ENCODE measurements at regions not wholly inside any gene's neighbourhood (a gene's known extent, or its start where the extent isn't known, plus 50 kb on each side); places are given as distances from the start of the nearest gene placed in this dataset.
"Not testable (repeated sequence)": the region's sequence is repeated elsewhere in the genome, so short reads cannot be mapped to it uniquely, and the experiment has no call there.

DNA sequence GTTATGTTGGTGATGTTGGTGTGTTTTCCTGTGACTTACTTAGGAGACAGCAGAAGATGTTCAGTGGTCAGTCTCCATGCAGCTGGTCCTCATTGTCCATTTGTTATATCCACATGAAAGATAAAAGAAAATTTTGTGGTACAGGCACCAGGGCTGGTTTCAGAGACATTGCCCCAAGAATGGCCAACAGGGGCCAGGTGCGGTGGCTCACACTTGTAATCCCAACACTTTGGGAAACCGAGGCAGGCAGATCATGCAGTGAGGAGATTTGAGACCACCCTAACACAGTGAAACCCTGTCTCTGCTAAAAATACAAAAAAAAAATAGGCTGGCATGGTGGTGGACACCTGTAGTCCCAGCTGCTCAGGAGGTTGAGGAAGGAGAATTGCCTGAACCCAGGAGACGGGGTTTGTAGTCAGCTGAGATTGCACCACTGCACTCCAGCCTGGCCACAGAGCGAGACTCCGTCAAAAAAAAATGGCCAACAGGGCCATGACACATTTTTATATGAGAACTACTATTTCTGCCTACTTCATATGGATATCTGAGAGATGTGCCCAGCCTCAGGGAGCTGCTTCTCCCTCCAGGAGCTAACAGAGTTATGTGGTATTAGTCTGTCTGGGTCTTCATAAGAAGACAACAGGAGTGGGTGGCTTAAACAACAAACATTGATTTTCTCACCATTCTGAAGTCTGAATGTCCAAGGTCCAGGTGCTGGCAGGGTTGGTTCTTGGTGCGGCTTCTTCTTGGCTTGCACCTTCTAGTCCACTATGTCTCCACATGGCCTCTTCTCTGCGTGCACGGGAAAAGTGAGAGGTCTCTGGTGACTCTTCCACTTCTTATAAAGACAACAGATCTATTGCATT, 821.7 kb downstream of the TMEM121 start:
- DNase-seq: no peak

DNA sequence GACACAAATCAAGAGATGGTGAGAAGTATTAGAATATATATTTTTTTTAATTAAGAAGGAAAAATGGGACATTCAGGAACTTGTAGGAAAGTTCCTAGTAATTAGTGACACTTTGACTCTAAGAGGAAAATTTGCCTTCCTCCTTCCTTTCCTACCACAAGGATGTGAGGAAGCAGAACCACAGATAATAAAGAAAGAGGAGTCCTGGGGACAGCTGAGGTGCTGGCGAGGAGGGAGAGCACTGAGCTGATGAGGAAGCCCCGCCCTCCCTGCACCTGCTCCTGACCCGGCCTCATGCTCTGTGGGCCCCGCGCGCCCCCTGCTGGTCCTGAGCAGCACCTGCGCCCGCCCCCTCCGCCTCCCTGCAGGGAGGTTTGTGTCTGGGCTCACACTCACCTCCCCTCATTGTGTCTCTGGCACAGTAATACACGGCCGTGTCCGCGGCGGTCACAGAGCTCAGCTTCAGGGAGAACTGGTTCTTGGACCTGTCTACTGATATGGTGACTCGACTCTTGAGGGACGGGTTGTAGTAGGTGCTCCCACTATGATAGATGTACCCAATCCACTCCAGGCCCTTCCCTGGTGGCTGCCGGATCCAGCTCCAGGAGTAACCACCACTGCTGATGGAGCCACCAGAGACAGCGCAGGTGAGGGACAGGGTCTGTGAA, 822.6 kb downstream of the TMEM121 start:
- DNase-seq: not testable (repeated sequence)

DNA sequence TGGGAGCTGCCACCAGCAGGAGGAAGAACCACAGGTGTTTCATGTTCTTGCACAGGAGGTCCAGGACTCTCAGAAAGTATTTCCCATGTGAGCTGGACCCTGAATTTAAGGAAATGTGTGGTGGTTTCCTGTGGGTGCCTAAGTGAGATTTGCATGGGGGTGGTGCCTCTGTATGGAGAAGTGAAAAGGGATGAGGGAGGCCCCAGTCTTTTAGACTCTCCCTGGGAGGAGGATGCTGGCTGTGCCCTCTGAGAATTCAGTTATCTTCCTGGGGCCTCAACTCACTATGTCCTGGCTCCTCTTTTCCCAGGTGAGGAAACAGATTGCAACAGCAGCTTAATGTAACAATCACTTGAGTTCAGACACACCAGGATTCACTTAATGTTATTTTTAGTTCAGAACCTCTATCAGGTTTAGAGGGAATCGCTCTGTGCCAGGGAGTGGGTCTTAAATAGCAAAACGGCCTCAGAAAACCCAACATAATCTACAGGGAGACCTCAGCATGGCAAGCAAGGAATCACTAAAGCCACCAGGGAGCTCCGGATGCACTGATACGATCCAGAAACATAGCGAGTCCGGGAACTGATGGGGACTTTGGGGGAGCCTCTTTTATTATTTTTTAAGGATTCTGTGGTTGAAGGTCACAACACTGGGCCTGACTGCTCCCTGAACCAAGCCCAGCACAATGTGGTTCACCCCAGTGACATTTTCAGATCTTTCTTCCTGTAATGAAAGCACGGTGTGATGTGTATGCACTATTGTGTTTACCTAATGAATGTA, 823.5 kb downstream of the TMEM121 start:
- not testable (repeated sequence) for DNase-seq

DNA sequence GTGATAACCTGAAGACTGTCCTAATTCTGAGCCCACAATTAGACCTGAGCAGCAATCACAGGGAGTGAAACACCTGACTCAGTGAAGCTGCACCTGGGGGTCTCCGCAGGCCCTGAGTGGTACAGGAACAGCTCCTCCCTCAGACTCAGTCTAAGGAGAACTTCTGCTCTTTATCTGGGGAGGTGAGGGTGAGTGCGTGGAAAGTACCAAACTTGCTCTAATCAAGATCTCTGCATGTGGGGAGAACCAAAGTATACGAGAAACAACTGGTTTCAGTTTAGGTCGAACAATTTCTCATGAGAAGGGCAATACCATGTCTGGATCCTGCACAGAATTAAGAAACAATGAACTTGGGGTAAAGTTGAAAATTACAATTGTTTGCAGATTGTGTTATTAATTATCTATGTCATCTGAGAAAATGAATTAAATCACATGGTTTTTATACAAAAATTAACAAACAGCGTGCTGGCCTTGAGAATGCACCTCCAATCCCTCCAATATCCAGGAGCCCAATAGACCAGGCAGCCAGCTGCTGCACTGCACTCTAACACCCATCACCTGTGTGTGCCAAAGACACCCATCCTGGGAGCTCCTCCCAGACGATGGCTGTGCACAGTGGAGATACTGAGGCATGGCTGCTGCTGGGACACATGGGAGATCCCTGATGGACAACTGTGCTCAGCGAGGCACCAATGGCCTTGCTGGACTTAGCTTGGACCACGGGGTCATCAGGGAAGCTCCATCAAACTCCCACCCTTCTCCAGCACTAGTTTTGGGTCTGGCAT, 828.8 kb downstream of the TMEM121 start:
- DNase-seq: not testable (repeated sequence)

DNA sequence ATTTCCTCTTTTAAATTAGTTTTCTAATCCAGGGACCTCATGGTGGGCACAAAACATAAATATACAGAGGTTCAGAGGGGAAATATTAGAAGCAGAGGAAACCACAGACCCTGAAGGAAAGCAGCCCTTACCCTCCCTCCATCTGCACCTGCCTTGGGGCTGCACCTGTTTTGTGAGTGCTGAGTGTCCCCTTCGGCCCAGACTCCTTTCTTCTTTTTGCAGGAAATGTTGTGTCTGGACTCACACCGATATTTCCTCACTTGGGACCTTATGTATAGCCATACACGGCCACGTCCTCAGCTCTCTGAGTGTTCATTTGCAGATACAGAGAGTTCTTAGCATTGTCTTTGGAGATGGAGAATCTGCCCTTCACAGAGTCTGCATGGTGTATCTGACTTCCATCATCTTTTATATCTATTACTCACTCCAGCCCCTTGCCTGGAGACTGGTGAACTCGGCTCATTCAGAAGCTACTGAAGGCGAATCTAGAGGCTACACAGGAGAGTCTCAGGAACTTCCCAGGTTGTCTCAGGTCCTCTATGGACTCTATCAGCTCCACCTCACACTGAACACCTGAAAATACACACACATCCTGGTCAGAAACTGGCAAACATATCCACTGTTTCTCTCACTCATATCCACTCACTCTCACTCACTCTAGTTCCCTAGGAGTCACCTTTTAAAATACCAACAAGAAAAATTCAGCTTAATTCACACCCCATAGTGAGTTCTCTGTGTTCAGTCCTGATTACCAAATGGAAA, 829.7 kb downstream of the TMEM121 start:
- not testable (repeated sequence) for DNase-seq

DNA sequence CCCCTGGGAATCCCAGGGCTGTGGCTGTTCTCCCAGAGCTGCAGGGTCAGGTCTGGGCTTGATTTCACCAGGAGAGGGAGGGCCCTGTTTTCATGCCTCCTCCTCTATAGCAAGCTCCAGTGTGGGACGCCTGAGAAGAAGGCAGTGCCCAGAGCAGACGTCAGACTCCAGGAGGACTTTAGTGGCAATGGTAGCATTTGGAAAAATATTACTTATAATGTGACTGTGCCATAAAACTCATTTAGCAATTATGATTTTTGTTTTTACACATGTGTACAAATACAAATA, 830.2 kb downstream of the TMEM121 start:
- DNase-seq: not testable (repeated sequence)

DNA sequence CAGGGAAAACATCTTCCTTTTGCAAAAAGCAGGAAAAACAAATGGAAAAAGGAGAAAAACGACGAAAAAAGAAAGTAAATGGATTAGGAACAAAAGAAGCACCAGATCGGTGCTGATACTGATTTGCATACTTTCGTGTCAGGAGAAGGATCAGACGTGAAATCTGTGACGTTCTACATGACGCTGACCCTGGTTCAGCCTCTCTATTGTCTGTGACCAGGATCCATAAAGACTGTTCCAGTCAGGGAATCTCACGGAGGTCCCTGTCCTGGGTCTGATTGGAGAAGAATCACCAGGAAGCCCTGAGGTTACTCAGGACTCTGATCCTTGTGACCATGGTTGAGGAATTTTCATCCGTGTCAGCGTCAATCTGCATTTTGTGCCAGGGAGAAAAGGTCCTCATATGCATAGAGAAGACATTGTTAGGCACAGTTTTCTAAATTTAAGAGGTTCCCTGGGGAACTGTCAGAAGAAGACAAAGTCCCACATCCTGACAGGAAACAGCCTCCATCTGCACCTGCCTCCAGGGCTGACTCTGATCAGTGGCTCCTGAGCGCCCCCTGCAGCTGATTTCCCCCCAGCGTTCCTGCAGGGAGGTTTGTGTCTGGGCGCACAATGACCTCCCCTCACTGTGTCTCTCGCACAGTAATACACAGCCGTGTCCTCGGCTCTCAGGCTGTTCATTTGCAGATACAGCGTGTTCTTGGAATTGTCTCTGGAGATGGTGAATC, 832.9 kb downstream of the TMEM121 start:
- not testable (repeated sequence) for DNase-seq

DNA sequence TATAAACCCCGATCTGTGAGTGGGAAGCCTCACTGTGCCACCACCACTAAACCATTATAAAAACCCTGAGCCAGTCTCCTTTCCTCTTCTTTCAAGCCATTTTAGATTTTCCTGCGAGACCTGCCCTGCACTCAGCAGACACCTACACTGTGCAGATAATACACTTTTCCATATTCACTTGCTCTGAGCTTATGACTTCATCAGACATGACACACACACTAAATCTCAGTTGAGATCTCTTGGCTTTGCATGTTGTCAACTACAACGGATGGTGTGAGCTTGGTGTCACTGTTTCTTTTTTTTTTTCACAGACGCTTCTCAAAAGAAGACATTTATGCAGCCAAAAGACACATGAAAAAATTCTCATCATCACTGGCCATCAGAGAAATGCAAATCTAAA, 839.0 kb downstream of the TMEM121 start:
- not testable (repeated sequence) for DNase-seq

DNA sequence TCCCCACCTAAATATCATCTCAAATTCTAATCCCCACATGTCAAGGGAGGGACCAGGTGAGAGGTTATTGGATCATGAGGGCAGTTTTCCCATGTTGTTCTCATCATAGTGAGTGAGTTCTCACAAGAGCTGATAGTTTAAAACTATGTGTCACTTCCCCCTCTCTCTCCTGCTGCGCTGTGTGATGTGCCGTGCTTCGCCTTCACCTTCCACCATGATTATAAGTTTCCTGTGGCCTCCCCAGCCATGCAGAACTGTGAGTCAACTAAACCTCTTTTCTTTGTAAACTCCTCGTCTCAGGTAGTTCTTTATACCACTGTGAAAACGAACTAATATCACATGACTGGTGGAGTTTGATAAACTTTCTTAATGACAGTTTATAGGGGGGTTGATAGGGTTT, 839.5 kb downstream of the TMEM121 start:
- DNase-seq: not testable (repeated sequence)

DNA sequence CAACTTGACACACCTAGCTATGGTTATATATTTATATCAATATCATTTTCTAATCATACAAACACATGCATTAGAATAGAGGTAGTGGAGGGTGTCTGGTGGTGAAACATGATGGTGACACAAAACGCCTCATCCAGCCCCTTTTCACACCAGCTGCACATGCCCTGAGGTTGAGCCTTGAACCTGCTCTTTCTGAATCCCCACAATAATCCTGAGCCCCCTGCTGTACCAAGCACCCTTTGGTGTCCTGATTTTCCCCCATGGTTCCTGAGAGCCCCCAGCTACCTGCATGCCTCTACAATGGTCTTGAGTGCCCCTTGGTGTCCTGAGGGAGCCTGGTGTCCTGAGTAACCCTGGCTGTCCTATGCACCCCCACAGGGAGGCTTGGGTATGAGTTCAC, 840.6 kb downstream of the TMEM121 start:
- DNase-seq: not testable (repeated sequence)

DNA sequence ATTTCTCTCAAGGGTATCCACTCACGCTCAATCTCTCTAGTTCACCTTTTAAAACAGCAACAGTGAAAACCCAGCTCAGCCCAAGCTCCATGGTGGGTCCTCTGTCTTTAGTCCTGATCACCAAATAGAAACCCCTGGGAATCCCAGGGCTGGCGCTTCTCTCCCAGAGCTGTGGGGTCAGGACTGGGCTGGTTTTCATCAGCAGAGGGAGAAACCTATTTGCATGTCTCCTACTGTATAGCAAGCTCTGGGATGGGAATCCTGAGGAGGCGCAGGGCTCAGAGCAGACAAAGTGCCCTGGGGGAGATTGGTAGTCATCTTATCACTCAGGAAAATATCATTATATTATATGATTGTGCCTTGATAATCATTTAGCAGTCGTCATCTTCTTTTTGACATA, 843.1 kb downstream of the TMEM121 start:
- not testable (repeated sequence) for DNase-seq

DNA sequence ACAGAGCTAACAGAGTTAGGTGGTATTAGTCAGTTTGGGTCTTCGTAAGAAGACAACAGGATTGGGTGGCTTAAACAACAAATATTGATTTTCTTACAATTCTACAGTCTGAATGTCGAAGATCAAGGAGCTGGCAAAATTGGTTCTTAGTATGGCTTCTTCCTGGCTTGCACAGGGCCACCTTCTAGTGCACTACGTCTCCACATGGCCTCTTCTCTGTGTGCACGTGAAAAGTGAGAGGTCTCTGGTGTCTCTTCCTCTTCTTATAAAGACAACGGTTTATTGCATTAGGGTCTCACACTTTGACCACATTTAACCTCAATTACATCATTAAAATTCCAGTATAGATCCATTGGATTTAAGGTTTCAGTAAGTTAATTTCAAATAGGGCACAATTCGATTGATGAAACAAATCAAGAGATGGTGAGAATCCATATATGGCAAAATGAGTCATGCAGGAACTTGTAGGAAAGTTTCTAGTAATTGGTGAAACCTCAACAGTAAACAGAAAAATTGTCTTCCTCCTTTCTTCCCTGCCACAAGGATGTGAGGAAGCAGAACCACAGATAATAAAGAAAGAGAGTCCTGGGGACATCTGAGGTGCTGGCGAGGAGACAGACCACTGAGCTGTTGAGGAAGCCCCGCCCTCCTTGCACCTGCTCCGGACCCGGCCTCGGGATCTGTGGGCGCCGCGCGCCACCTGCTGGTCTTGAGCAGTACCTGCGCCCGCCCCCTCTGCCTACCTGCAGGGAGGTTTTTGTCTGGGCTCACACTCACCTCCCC, 846.7 kb downstream of the TMEM121 start:
- no peak for DNase-seq

DNA sequence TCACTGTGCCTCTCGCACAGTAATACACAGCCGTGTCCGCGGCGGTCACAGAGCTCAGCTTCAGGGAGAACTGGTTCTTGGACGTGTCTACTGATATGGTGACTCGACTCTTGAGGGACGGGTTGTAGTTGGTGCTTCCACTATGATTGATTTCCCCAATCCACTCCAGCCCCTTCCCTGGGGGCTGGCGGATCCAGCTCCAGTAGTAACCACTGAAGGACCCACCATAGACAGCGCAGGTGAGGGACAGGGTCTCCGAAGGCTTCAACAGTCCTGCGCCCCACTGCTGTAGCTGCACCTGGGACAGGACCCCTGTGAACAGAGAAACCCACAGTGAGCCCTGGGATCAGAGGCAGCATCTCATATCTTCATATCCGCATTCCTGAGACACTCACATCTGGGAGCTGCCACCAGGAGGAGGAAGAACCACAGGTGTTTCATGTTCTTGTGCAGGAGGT, 847.3 kb downstream of the TMEM121 start:
- not testable (repeated sequence) for DNase-seq

DNA sequence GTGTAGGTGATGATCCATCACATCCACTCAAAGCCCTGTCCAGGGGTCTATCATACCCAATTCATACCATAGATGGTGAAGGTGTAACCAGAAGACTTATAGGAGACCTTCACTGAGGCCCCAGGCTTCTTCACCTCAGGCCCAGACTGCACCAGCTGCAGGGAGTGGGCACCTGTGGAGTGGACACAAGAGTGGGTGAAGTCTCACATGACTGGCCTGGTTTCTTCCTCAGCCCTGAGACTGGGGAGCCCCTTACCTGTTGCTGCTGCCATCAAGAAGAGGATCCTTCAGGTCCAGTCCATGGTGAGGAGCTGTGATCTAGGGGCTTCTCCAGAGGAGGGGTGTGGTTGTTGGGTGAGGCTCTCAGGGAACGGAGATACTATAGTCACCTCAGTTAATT, 851.0 kb downstream of the TMEM121 start:
- DNase-seq: no peak

DNA sequence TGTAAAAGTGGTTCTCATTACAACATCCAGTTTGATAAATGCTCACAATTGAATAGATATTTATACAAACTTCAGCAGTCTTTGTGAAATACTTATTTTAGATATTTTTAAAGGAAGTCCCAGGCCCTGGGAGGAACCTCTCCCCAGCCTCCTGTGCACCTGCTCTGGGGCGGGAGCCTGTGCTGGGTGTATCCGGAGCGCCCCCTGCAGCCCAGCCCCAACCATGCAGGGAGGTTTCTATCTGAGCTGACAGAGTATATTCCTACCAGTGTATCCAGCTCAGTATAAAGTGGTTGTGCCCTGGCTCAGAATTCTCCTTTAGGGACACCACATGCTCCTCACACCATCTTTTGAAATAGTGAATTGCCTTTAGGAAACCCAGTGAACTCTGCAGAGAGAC, 851.8 kb downstream of the TMEM121 start:
- DNase-seq: no peak

DNA sequence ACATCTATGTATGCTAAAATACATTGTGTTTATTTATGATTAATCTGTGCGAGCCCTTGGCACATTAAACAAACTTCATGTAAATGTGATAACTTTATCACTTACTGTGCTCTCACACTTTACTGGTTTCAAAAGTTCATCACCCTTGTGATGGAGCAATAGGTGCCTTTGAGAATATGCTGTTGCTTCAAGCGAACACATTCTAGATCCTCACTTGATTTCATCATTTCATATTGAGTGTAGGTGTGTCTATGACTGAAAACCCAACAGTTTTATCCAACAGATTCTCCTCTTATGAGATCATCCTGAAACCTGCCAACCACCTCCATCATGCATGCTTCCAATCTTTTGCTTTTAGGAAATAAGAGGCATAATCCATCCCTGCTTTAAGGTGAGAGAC, 854.4 kb downstream of the TMEM121 start:
- DNase-seq: no peak

DNA sequence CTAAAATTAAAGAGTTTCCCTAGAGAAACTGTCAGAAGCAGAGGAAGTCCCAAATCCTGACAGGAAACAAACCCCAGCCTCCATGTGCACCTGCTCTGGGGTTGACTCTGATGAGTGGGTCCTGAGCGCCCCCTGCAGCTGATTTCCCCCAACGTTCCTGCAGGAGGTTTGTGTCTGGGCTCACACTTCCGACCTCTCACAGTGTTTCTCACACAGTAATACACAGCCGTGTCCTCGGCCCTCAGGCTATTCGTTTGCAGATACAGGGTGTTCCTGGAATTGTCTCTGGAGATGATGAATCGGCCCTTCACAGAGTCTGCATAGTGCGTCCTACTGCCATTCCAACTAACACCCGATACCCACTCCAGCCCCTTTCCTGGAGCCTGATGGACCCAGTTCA, 862.8 kb downstream of the TMEM121 start:
- not testable (repeated sequence) for DNase-seq

DNA sequence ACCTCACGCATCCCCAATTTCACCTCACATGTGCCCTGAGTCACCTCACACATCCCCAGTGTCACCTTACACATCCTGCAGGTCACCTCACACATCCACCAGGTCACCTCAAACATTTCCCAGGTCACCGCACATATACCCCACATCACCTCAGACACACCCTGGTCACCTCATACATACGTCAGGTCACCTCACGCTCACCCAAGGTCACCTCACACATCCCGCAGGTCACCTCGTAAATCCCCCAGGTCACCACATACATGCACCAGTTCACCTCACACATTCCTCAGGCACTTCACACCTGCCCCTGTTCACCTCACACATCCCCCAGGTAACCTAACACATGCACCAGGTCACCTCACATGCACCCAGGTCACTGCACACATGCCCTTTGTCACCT, 864.0 kb downstream of the TMEM121 start:
- DNase-seq: no peak

DNA sequence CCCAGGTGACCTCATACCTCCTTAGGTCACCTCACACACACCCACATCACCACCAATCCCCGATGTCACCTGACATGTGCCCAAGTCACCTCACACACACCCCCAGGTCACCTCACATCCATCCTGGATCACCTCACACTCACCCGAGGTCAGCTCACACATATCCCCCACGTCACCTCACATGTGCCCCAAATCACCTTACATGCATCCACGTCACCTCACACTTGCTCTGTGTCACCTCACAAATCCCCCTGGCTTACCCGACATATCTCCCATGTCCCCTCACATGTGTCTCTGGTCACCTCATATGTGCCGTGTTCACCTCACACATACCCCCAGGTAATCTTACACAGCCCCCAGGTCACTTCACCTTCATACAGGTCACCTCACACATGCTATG, 864.6 kb downstream of the TMEM121 start:
- no peak for DNase-seq

DNA sequence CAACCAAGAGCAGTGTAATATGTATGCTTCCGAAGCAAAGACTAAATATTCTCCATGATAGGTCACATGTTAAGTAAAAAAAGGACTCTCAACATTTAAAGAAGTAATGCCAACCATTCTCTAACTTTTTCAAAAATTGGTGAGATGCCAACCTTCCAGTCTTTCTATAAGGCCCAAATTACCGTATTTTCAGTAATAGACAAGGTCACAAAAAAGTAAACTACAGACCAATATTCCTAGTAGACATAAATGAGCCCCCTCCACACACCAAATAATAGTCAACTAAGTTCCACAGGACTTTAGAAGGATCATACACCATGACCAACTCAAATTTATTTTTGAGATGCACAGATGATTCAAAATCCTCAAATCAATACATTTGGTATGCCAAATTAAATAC, 867.4 kb downstream of the TMEM121 start:
- no peak for DNase-seq
